HCT116 (cell line): ENCODE measurements at regions not wholly inside any gene's neighbourhood (a gene's known extent, or its start where the extent isn't known, plus 50 kb on each side); places are given as distances from the start of the nearest gene placed in this dataset.

Source experiments
- CBX3 ChIP-seq: IDR thresholded peaks from 2 replicates; pipeline ENCODE4 v1.6.1; 2012; ENCODE audit warnings: low read depth
- CTCF ChIP-seq, 3 experiments: fragments of 200-600 bp in 1 of 3; sonication (generic) in 1 of 3; IDR thresholded peaks in 2 of 3; conservative IDR thresholded peaks in 1 of 3; 2 replicates each; pipeline ENCODE4 v1.5.1; 2012 to 2017; ENCODE audit warnings: low read depth in 2 of 3, low read length in 2 of 3, antibody characterized with exemption in 1 of 3, borderline replicate concordance in 1 of 3, control low read depth in 1 of 3, mild to moderate bottlenecking in 1 of 3, mixed read lengths in 1 of 3, mixed run types in 1 of 3, moderate library complexity in 1 of 3; ENCODE audit not compliant: insufficient read depth in 1 of 3
- POLR2A ChIP-seq: IDR thresholded peaks from 2 replicates; pipeline ENCODE4 v1.7.0; 2011; ENCODE audit warnings: borderline replicate concordance; ENCODE audit not compliant: insufficient read depth, insufficient read length; ENCODE audit errors: extremely low read depth
- POLR2AphosphoS5 ChIP-seq: IDR thresholded peaks from 2 replicates; pipeline ENCODE4 v1.6.1; 2011; ENCODE audit warnings: mild to moderate bottlenecking, low read depth, low read length, moderate library complexity

GRCh38 chr17:55606488-55606815 is 95.2 kb upstream of the SMIM36 start:
- no peak for TF ChIP-seq CTCF (IDR thresholded peaks at IDR 0.05 in 2 of 3, conservative IDR thresholded peaks at IDR 0.05 in 1 of 3; ENCODE audit: borderline replicate concordance in 1 of 3, insufficient read depth in 1 of 3, low read depth in 2 of 3, low read length in 2 of 3)
- TF ChIP-seq CBX3 = no peak
- no peak for TF ChIP-seq POLR2A
- no peak for TF ChIP-seq POLR2AphosphoS5
